Spleen (tissue), 7 donors: ENCODE measurements at regions not wholly inside any gene's neighbourhood (a gene's known extent, or its start where the extent isn't known, plus 50 kb on each side); places are given as distances from the start of the nearest gene placed in this dataset.

Experiments used
- CTCF ChIP-seq, 11 experiments: fragments of 200-600 bp in 7 of 11; fragments of 450-650 bp in 4 of 11; sonication (generic) in 4 of 11; IDR thresholded peaks in 8 of 11; conservative IDR thresholded peaks in 3 of 11; 1 replicate in 7 of 11; 2 replicates in 4 of 11; pipeline versions ENCODE4 v1.4.0 to v1.8.0; 2016 to 2021; ENCODE audit warnings: antibody characterized with exemption in 11 of 11, inconsistent platforms in 4 of 11, mild to moderate bottlenecking in 1 of 11
- POLR2A ChIP-seq, 3 donors: fragments of 450-650 bp; IDR thresholded peaks; one replicate each; pipeline ENCODE4 v1.5.1; 2017; ENCODE audit warnings: antibody characterized with exemption in 3 of 3, mild to moderate bottlenecking in 1 of 3
- POLR2AphosphoS5 ChIP-seq, 3 donors: sonication (generic); formaldehyde crosslinking; IDR thresholded peaks; one replicate each; pipeline ENCODE4 v1.5.1; 2017; ENCODE audit warnings: antibody characterized with exemption in 3 of 3
- donor health status: DM: no; HTN: no; CAD: no; lungs with moderate emphysema.
- donor health status: DM: no; HTN: no; CAD: no.
- donor health status: DM: no; HTN: no; CAD: no.

GRCh38 chr22:27193636-27194035 is 536.2 kb downstream of the MIAT start:
- TF ChIP-seq POLR2AphosphoS5 (IDR thresholded peaks at IDR 0.05), result no peak
- no peak for TF ChIP-seq CTCF (IDR thresholded peaks at IDR 0.05 in 8 of 11, conservative IDR thresholded peaks at IDR 0.05 in 3 of 11)
- TF ChIP-seq POLR2A (IDR thresholded peaks at IDR 0.05), result no peak
